ENCODE measurements at regions not wholly inside any gene's neighbourhood (a gene's known extent, or its start where the extent isn't known, plus 50 kb on each side); places are given as distances from the start of the nearest gene placed in this dataset.

- Histone ChIP-seq H3K36me3 (ENCODE audit: low read depth) (no peaks in the 10 kb centered on the region), H3K4me3 (no peak overlapping the region), H3K9me3 (no peaks in the 10 kb centered on the region), H3K4me1 (ENCODE audit: low read depth) (no peaks in the 10 kb centered on the region)
- peak in 1 of 3 donors; percentile 41 for DNase-seq
- ATAC-seq = no peak
- intact Hi-C loops (cut with DNase I, micrococcal nuclease) = no loop called here
- TF ChIP-seq, protein P1, sequence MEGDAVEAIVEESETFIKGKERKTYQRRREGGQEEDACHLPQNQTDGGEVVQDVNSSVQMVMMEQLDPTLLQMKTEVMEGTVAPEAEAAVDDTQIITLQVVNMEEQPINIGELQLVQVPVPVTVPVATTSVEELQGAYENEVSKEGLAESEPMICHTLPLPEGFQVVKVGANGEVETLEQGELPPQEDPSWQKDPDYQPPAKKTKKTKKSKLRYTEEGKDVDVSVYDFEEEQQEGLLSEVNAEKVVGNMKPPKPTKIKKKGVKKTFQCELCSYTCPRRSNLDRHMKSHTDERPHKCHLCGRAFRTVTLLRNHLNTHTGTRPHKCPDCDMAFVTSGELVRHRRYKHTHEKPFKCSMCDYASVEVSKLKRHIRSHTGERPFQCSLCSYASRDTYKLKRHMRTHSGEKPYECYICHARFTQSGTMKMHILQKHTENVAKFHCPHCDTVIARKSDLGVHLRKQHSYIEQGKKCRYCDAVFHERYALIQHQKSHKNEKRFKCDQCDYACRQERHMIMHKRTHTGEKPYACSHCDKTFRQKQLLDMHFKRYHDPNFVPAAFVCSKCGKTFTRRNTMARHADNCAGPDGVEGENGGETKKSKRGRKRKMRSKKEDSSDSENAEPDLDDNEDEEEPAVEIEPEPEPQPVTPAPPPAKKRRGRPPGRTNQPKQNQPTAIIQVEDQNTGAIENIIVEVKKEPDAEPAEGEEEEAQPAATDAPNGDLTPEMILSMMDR (IDR thresholded peaks at IDR 0.05) = no peak
Observed at GRCh38 chr17:83176623-83177583, 97.5 kb downstream of the METRNL start.

GRCh38 chr17:83177611-83178532 lies 98.5 kb downstream of the METRNL start:
- TF ChIP-seq, protein P1 (IDR thresholded peaks at IDR 0.05) = no peak
- peak in 1 of 3 donors; percentile 43 for DNase-seq
- ATAC-seq = no peak
- no peaks in the 10 kb centered on the region for H3K36me3 ChIP-seq (ENCODE audit: low read depth)
- intact Hi-C loops (cut with DNase I, micrococcal nuclease) = no loop called here
- no peaks in the 10 kb centered on the region for H3K9me3 ChIP-seq
- H3K4me3 ChIP-seq = no peak overlapping the region
- no peaks in the 10 kb centered on the region for H3K4me1 ChIP-seq (ENCODE audit: low read depth)

DNA sequence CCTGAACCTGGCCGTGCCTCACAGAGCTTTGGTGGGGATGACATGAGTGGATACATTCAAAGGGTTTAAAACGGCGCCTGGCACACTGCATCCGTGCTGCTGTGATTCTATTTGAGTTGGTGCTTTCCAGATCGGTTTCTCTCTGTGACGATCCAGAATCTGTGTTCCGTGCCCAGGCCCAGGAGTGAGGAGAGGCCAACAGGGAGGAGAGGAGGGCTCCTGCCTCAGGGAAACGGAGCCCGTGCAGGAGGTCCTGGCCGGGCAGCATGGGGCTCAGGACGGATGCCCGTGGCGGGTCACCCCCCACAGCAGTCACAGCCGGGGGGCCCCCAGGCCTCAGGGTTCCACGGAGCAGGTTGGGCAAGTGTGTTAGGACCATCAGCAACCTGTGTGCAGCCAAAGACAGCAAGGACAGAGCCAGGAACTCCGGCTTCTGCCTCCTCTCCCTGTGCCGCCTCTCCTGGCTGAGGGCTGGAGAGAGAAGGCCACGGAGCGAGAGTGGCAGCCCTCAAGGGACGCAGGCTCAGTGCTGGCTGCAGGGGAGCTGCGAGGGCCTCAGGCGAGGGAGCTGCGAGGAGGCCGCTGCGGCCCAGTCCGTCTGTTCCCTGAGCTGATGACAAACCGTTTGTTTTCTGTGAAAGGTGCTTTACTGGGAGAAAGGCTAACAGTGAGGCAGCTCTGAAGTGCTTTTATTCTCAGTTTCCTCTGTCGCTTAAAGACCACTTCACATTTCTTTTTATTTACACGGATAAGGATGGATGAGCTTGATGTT lies 99.3 kb downstream of the METRNL start:
- no peak for ATAC-seq
- no peaks in the 10 kb centered on the region for H3K9me3 ChIP-seq

GRCh38 chr17:83179374-83179773 lies 100.0 kb downstream of the METRNL start:
- DNase-seq = peak in 1 of 3 donors; percentile 26
- Histone ChIP-seq H3K4me1 (ENCODE audit: low read depth) (no peaks in the 10 kb centered on the region), H3K4me3 (no peak overlapping the region), H3K36me3 (ENCODE audit: low read depth) (no peaks in the 10 kb centered on the region), H3K9me3 (no peaks in the 10 kb centered on the region)
- no peak for ATAC-seq
- intact Hi-C loops (cut with DNase I, micrococcal nuclease) = no loop called here
- TF ChIP-seq, protein P1 (IDR thresholded peaks at IDR 0.05) = no peak

More for the DNA sequence above, 99.3 kb downstream of the METRNL start:
- peak in 1 of 3 donors; percentile 33 for DNase-seq
- TF ChIP-seq, protein P1 (IDR thresholded peaks at IDR 0.05) = no peak
- intact Hi-C loops (cut with DNase I, micrococcal nuclease) = no loop called here
- Histone ChIP-seq H3K36me3 (ENCODE audit: low read depth) (no peaks in the 10 kb centered on the region), H3K4me3 (no peak overlapping the region), H3K4me1 (ENCODE audit: low read depth) (no peaks in the 10 kb centered on the region)

DNA sequence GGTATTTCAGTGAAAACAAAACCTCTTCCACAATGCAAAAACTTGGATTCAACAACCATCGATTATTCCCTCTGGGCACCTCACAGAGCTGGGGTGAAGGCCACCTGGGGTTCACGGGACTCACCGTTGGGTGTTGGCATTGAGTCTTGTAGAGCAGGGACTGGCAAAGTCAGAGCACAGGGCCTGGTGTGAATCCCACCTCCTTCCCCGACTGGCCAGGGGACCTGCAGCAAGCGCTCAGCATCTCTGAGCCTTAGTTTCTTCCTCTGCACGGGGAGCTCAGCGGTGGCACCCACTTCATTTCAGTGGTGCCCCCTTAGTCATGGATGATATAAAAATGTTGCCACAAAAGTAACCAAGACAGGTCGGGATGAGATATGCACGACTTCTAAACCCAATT lies 100.4 kb downstream of the METRNL start:
- Histone ChIP-seq H3K4me1 (ENCODE audit: low read depth) (no peaks in the 10 kb centered on the region), H3K9me3 (no peaks in the 10 kb centered on the region), H3K36me3 (ENCODE audit: low read depth) (no peaks in the 10 kb centered on the region), H3K4me3 (no peak overlapping the region)
- TF ChIP-seq, protein P1 (IDR thresholded peaks at IDR 0.05) = no peak
- DNase-seq (no peak), ATAC-seq (no peak)
- intact Hi-C loops (cut with DNase I, micrococcal nuclease) = no loop called here
